B cell (primary cell): ENCODE measurements at regions not wholly inside any gene's neighbourhood (a gene's known extent, or its start where the extent isn't known, plus 50 kb on each side); places are given as distances from the start of the nearest gene placed in this dataset.

Source experiments
- CTCF ChIP-seq: fragments of 200-600 bp; IDR thresholded peaks from one replicate; pipeline ENCODE4 v1.8.0; 2022; ENCODE audit warnings: antibody characterized with exemption, mild to moderate bottlenecking
- EZH2 ChIP-seq: IDR thresholded peaks from 2 replicates; pipeline ENCODE4 v1.6.1; 2012; ENCODE audit warnings: borderline replicate concordance, low read depth, mild to moderate bottlenecking, moderate library complexity, low read length; ENCODE audit not compliant: insufficient read depth, poor library complexity, severe bottlenecking

GRCh38 chr6:114649298-114649697 is 306.5 kb upstream of the HS3ST5 start:
- TF ChIP-seq CTCF, result no peak
- no peak for TF ChIP-seq EZH2
